GM23338 (cell line): ENCODE measurements at regions not wholly inside any gene's neighbourhood (a gene's known extent, or its start where the extent isn't known, plus 50 kb on each side); places are given as distances from the start of the nearest gene placed in this dataset.

ENCODE experiments used
- ATAC-seq: fragments of 200-7000 bp; cut with Tn5 transposase; 3 replicates; pipeline ENCODE4 v1.9.1; 2020
- DNase-seq: peaks from one replicate; pipeline ENCODE4 v3.0.0-alpha.2; 2015; ENCODE audit warnings: low spot score
- H2AFZ ChIP-seq: fragments of 200-600 bp; sonication (generic); 2 replicates; pipeline ENCODE4 v1.8.0; 2016; ENCODE audit warnings: antibody characterized with exemption, mild to moderate bottlenecking, moderate library complexity
- H3F3A ChIP-seq: fragments of 200-600 bp; sonication (generic); replicated peaks from 2 replicates; pipeline ENCODE4 v1.8.0; 2017; ENCODE audit warnings: antibody characterized with exemption, mixed run types, low read depth
- H3K27ac ChIP-seq: fragments of 200-600 bp; sonication (generic); 2 replicates; pipeline ENCODE4 v1.6.1; 2016; ENCODE audit warnings: low read depth
- H3K27me3 ChIP-seq: fragments of 200-600 bp; sonication (generic); 2 replicates; pipeline ENCODE4 v1.8.0; 2016; ENCODE audit warnings: mild to moderate bottlenecking, mixed run types, moderate library complexity; ENCODE audit not compliant: insufficient read depth
- H3K36me3 ChIP-seq: fragments of 200-600 bp; sonication (generic); 2 replicates; pipeline ENCODE4 v1.8.0; 2016; ENCODE audit warnings: mild to moderate bottlenecking; ENCODE audit not compliant: insufficient read depth
- H3K4me1 ChIP-seq: fragments of 200-600 bp; sonication (generic); 2 replicates; pipeline ENCODE4 v1.8.0; 2016; ENCODE audit warnings: mild to moderate bottlenecking, moderate library complexity; ENCODE audit not compliant: insufficient read depth
- H3K4me2 ChIP-seq: fragments of 200-600 bp; sonication (generic); 2 replicates; pipeline ENCODE4 v1.7.1; 2017; ENCODE audit warnings: mixed run types
- H3K4me3 ChIP-seq: fragments of 200-600 bp; sonication (generic); 2 replicates; pipeline ENCODE4 v1.6.1; 2016; ENCODE audit warnings: mixed run types
- H3K79me2 ChIP-seq: fragments of 200-600 bp; sonication (generic); replicated peaks from 2 replicates; pipeline ENCODE4 v1.8.0; 2017; ENCODE audit warnings: mild to moderate bottlenecking; ENCODE audit not compliant: insufficient read depth
- H3K9me2 ChIP-seq: fragments of 200-600 bp; sonication (generic); 2 replicates; pipeline ENCODE4 v1.8.0; 2017; ENCODE audit not compliant: insufficient read depth
- H4K20me1 ChIP-seq: fragments of 200-600 bp; sonication (generic); replicated peaks from 2 replicates; pipeline ENCODE4 v1.8.0; 2017; ENCODE audit warnings: mild to moderate bottlenecking; ENCODE audit not compliant: insufficient read depth
- H3K27ac Mint-ChIP-seq: 2 replicates; pipeline ENCODE4 v1.8.0; 2020; ENCODE audit warnings: inconsistent platforms, mild to moderate bottlenecking, moderate library complexity, mixed read lengths
- H3K27me3 Mint-ChIP-seq: 3 replicates; pipeline ENCODE4 v1.8.0; 2022; ENCODE audit warnings: low read depth, mild to moderate bottlenecking, moderate library complexity, mixed read lengths, inconsistent platforms; ENCODE audit not compliant: insufficient read depth, poor library complexity
- H3K36me3 Mint-ChIP-seq: 3 replicates; pipeline ENCODE4 v1.8.0; 2021; ENCODE audit warnings: low read depth, mild to moderate bottlenecking, inconsistent platforms, moderate library complexity, mixed read lengths
- H3K4me1 Mint-ChIP-seq: 3 replicates; pipeline ENCODE4 v1.8.0; 2020; ENCODE audit warnings: mild to moderate bottlenecking, inconsistent platforms, mixed read lengths
- H3K4me3 Mint-ChIP-seq: 3 replicates; pipeline ENCODE4 v1.8.0; 2021; ENCODE audit warnings: moderate library complexity, mild to moderate bottlenecking, inconsistent platforms, mixed read lengths
- H3K9me3 Mint-ChIP-seq: 3 replicates; pipeline ENCODE4 v1.8.0; 2020; ENCODE audit warnings: moderate library complexity, mild to moderate bottlenecking, inconsistent platforms, mixed read lengths
- CREB1 ChIP-seq: fragments of 250-450 bp; sonication (Bioruptor Pico); IDR thresholded peaks from 2 replicates; pipeline ENCODE4 v1.5.0; 2020; ENCODE audit warnings: low read depth, mild to moderate bottlenecking, moderate library complexity
- CTCF ChIP-seq, 2 experiments: fragments of 200-600 bp in 1 of 2; sonication (generic) in 1 of 2; conservative IDR thresholded peaks; 2 replicates each; pipeline versions ENCODE4 v1.5.1 to v1.6.1; 2016 to 2017; ENCODE audit warnings: antibody characterized with exemption in 2 of 2, low read depth in 2 of 2, mild to moderate bottlenecking in 2 of 2, moderate library complexity in 1 of 2
- ETS1 ChIP-seq: IDR thresholded peaks from 2 replicates; pipeline ENCODE4 v1.6.1; 2016; ENCODE audit warnings: antibody characterized with exemption
- EZH2 ChIP-seq: fragments of 200-600 bp; sonication (generic); IDR thresholded peaks from one replicate; pipeline ENCODE4 v1.8.0; 2017; ENCODE audit warnings: antibody characterized with exemption, mild to moderate bottlenecking, low read depth; ENCODE audit not compliant: unreplicated experiment
- JUNB ChIP-seq: IDR thresholded peaks from one replicate; pipeline ENCODE4 v1.6.1; 2016; ENCODE audit warnings: antibody characterized with exemption; ENCODE audit not compliant: unreplicated experiment
- NANOG ChIP-seq: IDR thresholded peaks from 2 replicates; pipeline ENCODE4 v1.6.1; 2016; ENCODE audit warnings: antibody characterized with exemption, borderline replicate concordance
- REST ChIP-seq: IDR thresholded peaks from one replicate; pipeline ENCODE4 v1.6.1; 2018; ENCODE audit warnings: antibody characterized with exemption; ENCODE audit not compliant: unreplicated experiment
- STAT1 ChIP-seq: IDR thresholded peaks from one replicate; pipeline ENCODE4 v1.6.1; 2016; ENCODE audit warnings: antibody characterized with exemption; ENCODE audit not compliant: unreplicated experiment
- ZNF114 ChIP-seq: fragments of 250-450 bp; sonication (Bioruptor Pico); IDR thresholded peaks from 2 replicates; pipeline ENCODE4 v1.5.0; 2020; ENCODE audit warnings: mild to moderate bottlenecking, moderate library complexity
- ZNF331 ChIP-seq: fragments of 250-450 bp; sonication (Bioruptor Pico); IDR thresholded peaks from 2 replicates; pipeline ENCODE4 v1.5.0; 2020; ENCODE audit warnings: low read depth, mild to moderate bottlenecking, moderate library complexity
- TF ChIP-seq, protein P1 (sequence below): fragments of 250-450 bp; sonication (Bioruptor Pico); IDR thresholded peaks from 2 replicates; pipeline ENCODE4 v1.5.0; 2020; ENCODE audit warnings: mild to moderate bottlenecking, moderate library complexity

DNA sequence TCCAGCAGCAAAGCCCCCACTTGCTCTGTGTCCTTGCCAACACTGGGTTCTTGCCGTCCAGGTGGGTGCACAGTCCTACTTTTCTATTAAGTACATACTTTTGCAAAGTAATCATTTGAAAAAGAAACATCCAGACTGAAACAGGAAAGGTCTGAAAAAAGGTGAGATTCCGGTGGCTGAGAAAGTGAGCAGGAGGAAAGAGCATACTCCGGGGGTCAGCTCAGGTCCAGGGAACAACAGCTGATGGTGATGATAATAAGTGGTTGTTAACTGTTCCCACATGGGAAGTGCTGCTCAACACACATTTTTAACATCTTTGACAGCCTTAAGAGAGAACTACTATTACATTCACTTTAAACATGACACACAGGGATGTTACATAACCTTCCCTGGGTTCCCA is 86.1 kb upstream of the UXS1 start:
- DNase-seq (no peak), ATAC-seq (no peak)
- Histone ChIP-seq H3K9me2 (no peaks in the 10 kb centered on the region), H3K27me3 (no peaks in the 10 kb centered on the region), H2AFZ (no peak overlapping the region), H3K36me3 (no peaks in the 10 kb centered on the region), H3K79me2 (no peaks in the 10 kb centered on the region), H3K4me1 (no peaks in the 10 kb centered on the region), H3F3A (no peaks in the 10 kb centered on the region), H3K4me3 (no peak overlapping the region), H4K20me1 (no peaks in the 10 kb centered on the region), H3K27ac (no peak overlapping the region), H3K4me2 (no peak overlapping the region)
- Mint-ChIP-seq H3K36me3 (no peaks in the 10 kb centered on the region), H3K9me3 (no peaks in the 10 kb centered on the region), H3K4me1 (peaks cover 12% of the 10 kb centered on the region; the same call in 2 of the 3 replicates), H3K27me3 (peaks cover 3% of the 10 kb centered on the region), H3K27ac (no peak overlapping the region), H3K4me3 (no peak overlapping the region)
- TF ChIP-seq CTCF (conservative IDR thresholded peaks at IDR 0.05; ENCODE audit: low read depth in 2 of 2) (no peak), ETS1 (no peak), ZNF331 (no peak), NANOG (no peak), JUNB (no peak), STAT1 (no peak), ZNF114 (CRISPR knock-in tag) (no peak), EZH2 (no peak), REST (no peak), CREB1 (CRISPR knock-in tag) (no peak)
- TF ChIP-seq, protein P1, sequence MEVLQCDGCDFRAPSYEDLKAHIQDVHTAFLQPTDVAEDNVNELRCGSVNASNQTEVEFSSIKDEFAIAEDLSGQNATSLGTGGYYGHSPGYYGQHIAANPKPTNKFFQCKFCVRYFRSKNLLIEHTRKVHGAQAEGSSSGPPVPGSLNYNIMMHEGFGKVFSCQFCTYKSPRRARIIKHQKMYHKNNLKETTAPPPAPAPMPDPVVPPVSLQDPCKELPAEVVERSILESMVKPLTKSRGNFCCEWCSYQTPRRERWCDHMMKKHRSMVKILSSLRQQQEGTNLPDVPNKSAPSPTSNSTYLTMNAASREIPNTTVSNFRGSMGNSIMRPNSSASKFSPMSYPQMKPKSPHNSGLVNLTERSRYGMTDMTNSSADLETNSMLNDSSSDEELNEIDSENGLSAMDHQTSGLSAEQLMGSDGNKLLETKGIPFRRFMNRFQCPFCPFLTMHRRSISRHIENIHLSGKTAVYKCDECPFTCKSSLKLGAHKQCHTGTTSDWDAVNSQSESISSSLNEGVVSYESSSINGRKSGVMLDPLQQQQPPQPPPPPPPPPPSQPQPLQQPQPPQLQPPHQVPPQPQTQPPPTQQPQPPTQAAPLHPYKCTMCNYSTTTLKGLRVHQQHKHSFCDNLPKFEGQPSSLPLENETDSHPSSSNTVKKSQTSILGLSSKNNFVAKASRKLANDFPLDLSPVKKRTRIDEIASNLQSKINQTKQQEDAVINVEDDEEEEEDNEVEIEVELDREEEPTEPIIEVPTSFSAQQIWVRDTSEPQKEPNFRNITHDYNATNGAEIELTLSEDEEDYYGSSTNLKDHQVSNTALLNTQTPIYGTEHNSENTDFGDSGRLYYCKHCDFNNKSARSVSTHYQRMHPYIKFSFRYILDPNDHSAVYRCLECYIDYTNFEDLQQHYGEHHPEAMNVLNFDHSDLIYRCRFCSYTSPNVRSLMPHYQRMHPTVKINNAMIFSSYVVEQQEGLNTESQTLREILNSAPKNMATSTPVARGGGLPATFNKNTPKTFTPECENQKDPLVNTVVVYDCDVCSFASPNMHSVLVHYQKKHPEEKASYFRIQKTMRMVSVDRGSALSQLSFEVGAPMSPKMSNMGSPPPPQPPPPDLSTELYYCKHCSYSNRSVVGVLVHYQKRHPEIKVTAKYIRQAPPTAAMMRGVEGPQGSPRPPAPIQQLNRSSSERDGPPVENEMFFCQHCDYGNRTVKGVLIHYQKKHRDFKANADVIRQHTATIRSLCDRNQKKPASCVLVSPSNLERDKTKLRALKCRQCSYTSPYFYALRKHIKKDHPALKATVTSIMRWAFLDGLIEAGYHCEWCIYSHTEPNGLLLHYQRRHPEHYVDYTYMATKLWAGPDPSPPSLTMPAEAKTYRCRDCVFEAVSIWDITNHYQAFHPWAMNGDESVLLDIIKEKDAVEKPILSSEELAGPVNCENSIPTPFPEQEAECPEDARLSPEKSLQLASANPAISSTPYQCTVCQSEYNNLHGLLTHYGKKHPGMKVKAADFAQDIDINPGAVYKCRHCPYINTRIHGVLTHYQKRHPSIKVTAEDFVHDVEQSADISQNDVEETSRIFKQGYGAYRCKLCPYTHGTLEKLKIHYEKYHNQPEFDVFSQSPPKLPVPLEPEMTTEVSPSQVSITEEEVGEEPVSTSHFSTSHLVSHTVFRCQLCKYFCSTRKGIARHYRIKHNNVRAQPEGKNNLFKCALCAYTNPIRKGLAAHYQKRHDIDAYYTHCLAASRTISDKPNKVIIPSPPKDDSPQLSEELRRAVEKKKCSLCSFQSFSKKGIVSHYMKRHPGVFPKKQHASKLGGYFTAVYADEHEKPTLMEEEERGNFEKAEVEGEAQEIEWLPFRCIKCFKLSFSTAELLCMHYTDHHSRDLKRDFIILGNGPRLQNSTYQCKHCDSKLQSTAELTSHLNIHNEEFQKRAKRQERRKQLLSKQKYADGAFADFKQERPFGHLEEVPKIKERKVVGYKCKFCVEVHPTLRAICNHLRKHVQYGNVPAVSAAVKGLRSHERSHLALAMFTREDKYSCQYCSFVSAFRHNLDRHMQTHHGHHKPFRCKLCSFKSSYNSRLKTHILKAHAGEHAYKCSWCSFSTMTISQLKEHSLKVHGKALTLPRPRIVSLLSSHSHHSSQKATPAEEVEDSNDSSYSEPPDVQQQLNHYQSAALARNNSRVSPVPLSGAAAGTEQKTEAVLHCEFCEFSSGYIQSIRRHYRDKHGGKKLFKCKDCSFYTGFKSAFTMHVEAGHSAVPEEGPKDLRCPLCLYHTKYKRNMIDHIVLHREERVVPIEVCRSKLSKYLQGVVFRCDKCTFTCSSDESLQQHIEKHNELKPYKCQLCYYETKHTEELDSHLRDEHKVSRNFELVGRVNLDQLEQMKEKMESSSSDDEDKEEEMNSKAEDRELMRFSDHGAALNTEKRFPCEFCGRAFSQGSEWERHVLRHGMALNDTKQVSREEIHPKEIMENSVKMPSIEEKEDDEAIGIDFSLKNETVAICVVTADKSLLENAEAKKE (CRISPR knock-in tag): no peak
